UCSD-AML1 (cell line): ENCODE measurements at regions not wholly inside any gene's neighbourhood (a gene's known extent, or its start where the extent isn't known, plus 50 kb on each side); places are given as distances from the start of the nearest gene placed in this dataset.

Source experiments
- DNase-seq: peaks from one replicate; lab custom pipeline; 2025; ENCODE audit not compliant: unreplicated experiment; lab: John Stamatoyannopoulos, UW

GRCh38 chr10:91127341-91128082 is 93.0 kb upstream of the PCGF5 start:
- no peak for DNase-seq

GRCh38 chr10:91135113-91135512 is 85.3 kb upstream of the PCGF5 start:
- DNase-seq, result no peak

- DNase-seq, result no peak
These were observed 83.3 kb upstream of the PCGF5 start for GRCh38 chr10:91137011-91137643.

GRCh38 chr10:91137822-91138221 is 82.6 kb upstream of the PCGF5 start:
- DNase-seq, result no peak

GRCh38 chr10:91140995-91141549 is 79.4 kb upstream of the PCGF5 start:
- DNase-seq, result no peak

- DNase-seq, result no peak
These were observed 75.5 kb upstream of the PCGF5 start for GRCh38 chr10:91144961-91145360.

- no peak for DNase-seq
These were observed 74.3 kb upstream of the PCGF5 start for GRCh38 chr10:91146146-91146545.

GRCh38 chr10:91149550-91149949 is 70.9 kb upstream of the PCGF5 start:
- DNase-seq, result no peak

- DNase-seq, result no peak
These were observed 69.8 kb upstream of the PCGF5 start for GRCh38 chr10:91150631-91151030.

- DNase-seq, result no peak
These were observed 67.0 kb upstream of the PCGF5 start for GRCh38 chr10:91153508-91153907.

GRCh38 chr10:91154842-91155241 is 65.6 kb upstream of the PCGF5 start:
- no peak for DNase-seq

- DNase-seq, result no peak
These were observed 64.3 kb upstream of the PCGF5 start for GRCh38 chr10:91156196-91156595.

- no peak for DNase-seq
These were observed 61.1 kb upstream of the PCGF5 start for GRCh38 chr10:91159254-91159783.

- DNase-seq, result no peak
These were observed 58.4 kb upstream of the PCGF5 start for GRCh38 chr10:91162050-91162494.

GRCh38 chr10:91162495-91163268 is 57.8 kb upstream of the PCGF5 start:
- no peak for DNase-seq

GRCh38 chr10:91163269-91163868 is 57.1 kb upstream of the PCGF5 start:
- peak; percentile 40 for DNase-seq

- no peak for DNase-seq
These were observed 56.5 kb upstream of the PCGF5 start for GRCh38 chr10:91163869-91164474.

GRCh38 chr10:91164520-91165065 is 55.9 kb upstream of the PCGF5 start:
- no peak for DNase-seq

- DNase-seq, result no peak
These were observed 53.1 kb upstream of the PCGF5 start for GRCh38 chr10:91167406-91167805.

GRCh38 chr10:91170418-91170817 is 50.0 kb upstream of the PCGF5 start:
- no peak for DNase-seq
